ENCODE measurements at regions not wholly inside any gene's neighbourhood (a gene's known extent, or its start where the extent isn't known, plus 50 kb on each side); places are given as distances from the start of the nearest gene placed in this dataset.

DNA sequence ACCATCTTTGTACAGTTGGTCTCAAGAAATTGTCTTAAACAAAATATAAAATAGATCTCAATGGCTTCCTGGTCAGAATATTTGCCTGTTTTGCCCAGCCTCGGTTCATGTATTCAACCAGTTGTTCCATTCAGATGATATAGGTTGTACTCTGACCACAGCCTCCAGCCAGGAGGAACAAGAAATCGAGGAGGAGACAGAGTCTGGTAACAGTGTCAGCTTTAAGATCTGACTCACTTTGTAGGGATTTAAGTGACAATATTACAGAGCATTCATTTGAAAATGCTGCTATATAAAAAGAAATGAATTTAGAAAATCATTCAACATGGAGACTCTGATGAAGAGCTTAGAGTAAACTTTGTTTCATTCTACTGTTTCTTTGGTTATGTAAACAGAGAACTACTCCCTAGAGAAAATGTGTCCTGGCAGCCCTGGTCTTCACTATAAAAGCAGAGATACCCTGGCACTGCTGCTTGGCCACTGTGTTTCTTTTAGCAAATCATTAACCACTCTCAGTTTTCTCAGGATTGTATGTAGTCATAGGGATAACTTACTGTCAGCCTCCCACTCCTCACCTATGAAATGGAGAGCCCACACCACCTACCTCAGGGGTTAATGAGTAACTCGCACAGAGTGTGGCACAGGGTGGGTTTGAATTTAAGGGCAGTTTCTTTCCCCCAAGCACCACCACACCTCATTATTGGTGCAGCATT lies 53.5 kb downstream of the PAGE2 start:
- TF ChIP-seq CTCF (IDR thresholded peaks at IDR 0.05) = no peak

DNA sequence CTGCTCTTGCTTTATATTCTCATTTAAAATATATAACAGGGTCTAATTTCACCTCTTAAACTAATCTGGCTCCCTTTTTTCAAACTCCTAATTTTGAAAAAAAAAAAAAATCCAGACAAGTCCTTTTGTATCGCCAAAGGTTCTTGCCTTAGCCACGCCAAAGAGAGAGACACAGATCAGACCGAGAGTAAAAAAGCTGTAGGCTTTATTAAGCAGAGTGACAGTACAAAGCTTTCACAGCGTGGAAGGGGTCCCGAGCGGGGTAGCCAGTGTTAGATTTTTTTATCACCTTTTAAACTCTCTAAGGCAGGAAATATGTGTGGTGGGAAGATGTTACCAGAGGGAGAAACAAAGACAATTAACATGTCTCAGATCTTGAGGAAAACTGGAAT lies 54.1 kb downstream of the PAGE2 start:
- TF ChIP-seq CTCF (IDR thresholded peaks at IDR 0.05) = no peak

DNA sequence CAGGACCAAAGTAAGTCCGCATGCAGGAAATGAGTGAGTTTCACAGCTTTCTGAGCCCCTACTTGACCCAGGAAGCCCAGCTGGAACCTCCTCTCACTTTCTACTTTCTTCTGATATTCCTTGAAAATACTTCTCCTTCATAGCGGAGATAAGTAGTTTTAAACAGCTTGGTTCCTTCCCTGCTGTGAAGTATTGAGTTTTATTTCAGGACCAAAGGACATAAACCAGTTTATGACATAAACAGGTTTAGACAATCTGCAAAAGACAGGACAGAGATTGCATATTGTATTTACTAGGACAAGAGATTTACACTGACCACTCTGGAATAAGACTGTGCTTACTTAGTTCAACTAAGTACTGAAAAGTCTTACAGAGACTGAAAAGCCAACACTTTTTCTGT lies 54.8 kb downstream of the PAGE2 start:
- TF ChIP-seq CTCF (IDR thresholded peaks at IDR 0.05) = no peak

DNA sequence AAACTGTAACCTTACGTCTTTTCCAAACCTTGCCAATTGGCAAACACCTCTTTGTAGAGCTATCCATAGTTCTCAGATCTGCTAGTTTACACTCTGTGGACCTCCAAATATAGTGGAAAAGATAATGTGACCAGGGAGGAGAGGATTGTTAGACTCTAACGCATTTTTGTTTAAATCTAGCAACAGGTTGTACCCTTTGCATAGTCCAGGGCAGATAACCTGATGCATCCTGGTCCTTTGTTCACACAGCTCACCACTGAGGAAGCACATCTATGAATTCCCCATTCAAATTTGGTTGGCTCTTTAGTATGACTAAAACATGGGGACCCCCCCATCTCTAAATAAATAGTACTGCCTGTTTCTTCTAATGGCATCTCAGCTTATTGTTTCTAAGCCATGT lies 55.9 kb downstream of the PAGE2 start:
- TF ChIP-seq CTCF (IDR thresholded peaks at IDR 0.05) = no peak

GRCh38 chrX:55149242-55149641 lies 60.4 kb downstream of the PAGE2 start:
- no peak for TF ChIP-seq CTCF (IDR thresholded peaks at IDR 0.05)

- TF ChIP-seq CTCF (IDR thresholded peaks at IDR 0.05) = no peak
Measured at GRCh38 chrX:55151199-55151598, 62.4 kb downstream of the PAGE2 start.

DNA sequence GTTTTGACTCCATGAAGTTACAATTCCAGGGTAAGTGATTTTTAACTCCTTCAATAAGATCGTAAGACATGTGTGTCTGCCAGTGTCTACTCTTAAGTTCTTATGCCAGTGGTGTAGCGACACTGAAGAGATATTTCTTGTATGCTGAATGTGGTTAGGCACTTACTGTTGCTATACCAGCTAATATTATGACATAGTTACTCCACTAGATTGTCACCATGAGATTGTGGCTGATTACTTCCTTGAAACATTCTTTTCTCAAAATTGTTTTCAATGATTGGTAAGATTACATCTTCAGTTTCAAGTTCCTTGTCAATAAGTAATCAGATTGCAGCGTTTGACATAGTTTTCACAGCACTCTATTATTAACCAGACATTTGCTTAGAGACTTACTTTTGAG lies 60.6 kb upstream of the PAGE5 start:
- no peak for TF ChIP-seq CTCF (IDR thresholded peaks at IDR 0.05)
